ENCODE measurements at regions not wholly inside any gene's neighbourhood (a gene's known extent, or its start where the extent isn't known, plus 50 kb on each side); places are given as distances from the start of the nearest gene placed in this dataset.

DNA sequence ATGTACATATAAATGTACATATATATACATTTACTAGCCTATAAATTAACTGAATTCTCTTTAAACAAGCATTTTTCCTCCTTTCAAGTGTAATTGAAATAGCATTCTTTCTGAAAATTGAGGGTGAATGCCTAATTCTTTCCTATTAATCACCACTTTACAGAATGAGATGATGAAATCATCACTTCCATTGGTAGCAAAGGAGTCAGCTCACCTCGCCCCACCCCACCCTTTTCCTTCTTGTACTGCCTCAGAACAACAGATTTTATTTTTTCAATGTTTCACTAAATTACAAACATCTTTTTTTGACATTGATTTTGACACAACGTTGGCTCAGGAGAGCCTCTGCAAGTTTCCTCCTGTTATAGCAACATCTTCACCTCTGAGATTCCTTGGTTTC, 181.9 kb upstream of the CDH7 start:
- DNase-seq (ENCODE audit: low spot score): no peak
- no peak for ATAC-seq
- intact Hi-C loops (cut with DNase I): no loop called here

DNA sequence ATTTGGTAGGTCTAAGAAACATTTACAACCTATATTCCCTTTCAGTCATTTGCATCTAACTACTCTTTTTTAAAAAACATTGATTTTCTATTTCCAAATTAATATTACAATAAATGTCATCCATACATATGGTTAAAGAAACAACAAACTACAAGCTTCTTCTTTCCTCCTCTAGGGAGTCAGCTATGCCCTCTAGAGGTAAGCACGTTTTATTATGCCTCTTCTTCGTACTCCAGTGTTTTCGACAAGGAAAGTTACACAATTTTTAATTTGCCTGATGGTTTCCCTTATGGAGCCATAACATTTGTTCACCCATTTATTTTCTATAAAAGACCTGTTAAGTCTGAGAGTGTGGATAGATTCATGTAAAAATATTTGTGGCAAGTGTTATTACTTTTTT, 183.4 kb upstream of the CDH7 start:
- DNase-seq (ENCODE audit: low spot score) (no peak), ATAC-seq (no peak)
- intact Hi-C loops (cut with DNase I): no loop called here

DNA sequence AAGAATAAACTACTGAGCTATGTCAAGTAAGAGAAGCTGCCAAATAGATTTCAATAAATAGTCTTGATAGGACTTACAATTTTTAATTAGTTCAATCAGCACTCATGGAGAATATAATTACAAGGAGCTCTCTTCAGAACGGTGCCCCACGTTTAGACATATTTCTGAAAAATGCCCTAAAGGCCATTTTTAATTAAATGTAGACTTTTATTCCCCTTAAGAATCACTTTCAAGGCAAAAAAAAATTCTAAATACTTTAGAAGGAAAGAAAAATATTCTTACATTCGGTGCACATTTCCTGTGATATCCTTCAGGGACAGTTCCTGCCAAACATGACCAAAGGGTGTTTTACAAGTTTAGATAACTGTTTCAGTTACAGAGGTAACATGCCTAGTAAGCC, 202.5 kb upstream of the CDH7 start:
- intact Hi-C loops (cut with DNase I): no loop called here
- no peak for ATAC-seq

DNA sequence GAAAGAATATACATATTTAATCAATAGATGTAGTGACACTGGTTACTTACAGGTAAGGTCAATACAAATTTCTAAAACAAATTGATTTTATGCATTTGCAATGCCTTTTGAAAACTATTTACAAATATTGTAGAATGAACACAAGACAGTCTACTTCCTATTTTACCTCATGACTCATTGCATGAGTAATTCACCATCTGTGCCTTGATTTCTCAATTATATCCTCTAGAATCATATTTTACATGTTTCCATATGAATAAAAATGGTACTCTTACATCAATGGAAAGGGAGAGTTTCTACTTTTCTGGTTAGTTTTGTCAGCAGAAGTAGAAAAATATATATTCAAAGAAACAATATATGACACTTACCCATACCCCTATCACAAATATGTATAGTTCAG, 203.8 kb upstream of the CDH7 start:
- ATAC-seq: no peak
- DNase-seq (ENCODE audit: low spot score): no peak
- intact Hi-C loops (cut with DNase I): no loop called here

More for the DNA sequence above, 202.5 kb upstream of the CDH7 start:
- DNase-seq (ENCODE audit: low spot score): no peak

DNA sequence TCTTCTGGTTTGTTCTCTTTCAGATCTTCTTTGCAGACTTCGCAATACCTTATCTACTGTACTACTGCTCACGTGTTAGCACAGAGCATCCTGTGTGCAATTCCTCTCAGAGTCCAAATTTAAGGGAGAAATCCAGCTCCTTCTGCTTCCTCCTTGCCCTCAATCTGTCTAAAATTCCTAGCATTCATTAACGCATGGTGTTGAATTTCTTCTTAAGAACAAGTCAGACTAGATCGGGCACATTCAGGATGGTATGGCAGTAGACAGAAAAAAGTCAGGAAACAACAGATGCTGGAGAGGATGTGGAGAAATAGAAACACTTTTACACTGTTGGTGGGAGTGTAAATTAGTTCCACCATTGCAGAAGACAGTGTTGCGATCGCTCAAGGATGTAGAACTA, 206.1 kb upstream of the CDH7 start:
- DNase-seq (ENCODE audit: low spot score): no peak
- intact Hi-C loops (cut with DNase I): no loop called here
- ATAC-seq: no peak

DNA sequence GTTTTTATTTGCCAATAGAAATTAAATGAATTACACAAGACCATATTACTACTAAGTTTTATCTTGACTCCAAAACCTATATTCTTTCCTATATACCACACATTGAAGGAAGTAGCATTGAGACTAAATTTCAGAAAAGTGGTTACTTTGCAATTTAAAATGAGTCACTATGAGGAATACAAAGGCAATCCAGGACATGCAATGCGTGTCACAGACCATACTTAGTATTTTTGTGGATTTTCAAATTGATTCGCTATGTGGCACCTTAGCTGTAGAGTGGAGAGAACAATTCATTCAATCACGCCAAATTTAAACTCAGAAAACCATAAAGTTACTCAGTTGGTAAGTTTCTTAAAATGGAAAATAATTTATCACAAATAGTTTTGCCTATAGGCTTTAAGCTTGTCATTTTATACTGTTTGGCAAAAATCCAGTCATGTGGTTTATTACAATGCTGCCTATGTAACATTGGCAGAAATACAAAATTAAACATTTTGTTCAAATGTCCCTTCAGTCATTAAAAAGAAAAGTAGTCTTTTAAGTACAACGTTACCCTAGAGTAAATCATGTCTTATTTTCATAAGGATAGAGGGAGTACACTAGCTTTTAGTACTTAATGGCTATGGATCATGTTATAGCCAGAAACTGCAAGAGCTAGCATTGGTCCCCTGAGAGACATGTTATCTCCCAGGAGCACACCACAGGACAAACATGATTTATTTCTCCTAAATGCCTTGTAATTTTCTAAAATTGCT, 222.8 kb upstream of the CDH7 start:
- ATAC-seq: no peak
- intact Hi-C loops (cut with DNase I): no loop called here
- no peak for DNase-seq (ENCODE audit: low spot score)

DNA sequence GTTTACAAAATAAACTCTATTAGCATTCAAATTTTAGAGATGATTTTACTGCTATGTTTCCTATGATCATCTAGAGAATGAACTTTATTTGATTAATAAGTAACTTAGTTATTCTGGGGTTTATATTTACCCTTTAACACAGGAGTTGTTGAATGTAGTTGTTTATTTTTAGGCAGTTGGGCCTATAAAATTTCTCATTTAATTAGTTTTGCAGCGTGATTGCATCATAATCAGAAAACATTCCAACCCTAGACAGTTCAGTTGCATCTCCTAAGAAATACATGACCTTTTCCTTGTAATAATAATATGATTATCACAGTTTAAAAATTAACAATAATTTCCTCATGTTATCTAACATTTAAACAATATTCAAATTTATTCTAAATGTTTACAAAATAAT, 224.7 kb upstream of the CDH7 start:
- intact Hi-C loops (cut with DNase I): no loop called here
- ATAC-seq: no peak
- DNase-seq (ENCODE audit: low spot score): no peak

DNA sequence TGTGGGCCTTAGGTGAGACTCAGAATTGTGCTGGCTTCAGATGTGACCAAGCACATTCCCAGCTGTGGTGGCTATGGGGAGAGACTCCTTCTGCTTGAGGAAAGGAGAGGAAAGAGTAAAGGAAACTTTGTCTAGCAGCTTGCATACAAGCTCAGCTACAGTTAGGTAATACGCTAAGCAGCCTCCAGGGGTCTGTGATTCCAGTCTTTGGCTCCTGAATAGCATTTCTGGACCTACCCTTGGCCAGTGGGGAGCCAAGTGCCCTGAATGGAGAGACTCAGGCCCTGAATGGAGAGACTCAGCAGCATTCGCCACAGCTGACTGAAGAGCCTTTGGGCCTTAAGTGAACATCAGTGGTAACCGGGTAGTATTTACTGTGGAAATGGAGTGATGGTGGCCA, 227.4 kb upstream of the CDH7 start:
- DNase-seq (ENCODE audit: low spot score): no peak
- no peak for ATAC-seq
- intact Hi-C loops (cut with DNase I): no loop called here

DNA sequence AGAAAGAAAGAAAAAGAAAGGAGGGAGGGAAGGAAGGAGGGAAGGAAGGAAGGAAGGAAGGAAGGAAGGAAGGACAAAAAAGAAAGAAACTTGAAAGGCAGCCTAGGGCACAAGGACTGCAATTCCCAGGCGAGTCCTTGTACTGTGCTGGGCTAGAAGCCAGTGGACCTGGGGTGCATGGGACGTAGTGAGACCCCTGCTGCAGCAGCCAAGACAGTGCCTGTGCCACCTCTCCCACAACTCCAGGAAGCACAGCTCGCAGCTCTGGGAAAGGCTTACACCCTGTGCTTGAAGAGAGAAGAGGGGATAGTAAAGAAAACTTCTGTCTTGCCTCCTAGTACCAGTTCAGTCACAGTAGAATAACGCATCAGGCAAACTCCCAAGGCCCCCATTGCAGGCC, 227.9 kb upstream of the CDH7 start:
- ATAC-seq (no peak), DNase-seq (ENCODE audit: low spot score) (no peak)
- intact Hi-C loops (cut with DNase I): no loop called here

DNA sequence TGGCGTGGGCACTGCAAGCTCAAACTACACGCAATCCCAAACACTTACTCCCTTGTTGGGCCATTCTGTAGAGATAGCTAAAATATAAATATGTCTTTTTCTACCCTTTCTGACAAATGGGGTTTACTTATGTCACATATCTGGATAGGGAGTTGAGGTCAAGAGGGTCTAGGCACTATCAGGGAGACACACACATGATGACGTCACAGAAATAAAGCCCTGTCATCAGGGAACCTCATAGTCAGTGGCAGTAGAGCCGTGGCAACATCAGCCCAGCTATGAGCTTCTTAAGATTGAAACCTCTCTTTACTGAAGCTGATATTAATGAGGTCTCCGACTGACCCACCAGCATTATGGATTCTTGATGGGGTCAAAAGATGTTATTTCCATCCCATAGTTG, 234.6 kb upstream of the CDH7 start:
- DNase-seq (ENCODE audit: low spot score) (no peak), ATAC-seq (no peak)
- intact Hi-C loops (cut with DNase I): no loop called here

DNA sequence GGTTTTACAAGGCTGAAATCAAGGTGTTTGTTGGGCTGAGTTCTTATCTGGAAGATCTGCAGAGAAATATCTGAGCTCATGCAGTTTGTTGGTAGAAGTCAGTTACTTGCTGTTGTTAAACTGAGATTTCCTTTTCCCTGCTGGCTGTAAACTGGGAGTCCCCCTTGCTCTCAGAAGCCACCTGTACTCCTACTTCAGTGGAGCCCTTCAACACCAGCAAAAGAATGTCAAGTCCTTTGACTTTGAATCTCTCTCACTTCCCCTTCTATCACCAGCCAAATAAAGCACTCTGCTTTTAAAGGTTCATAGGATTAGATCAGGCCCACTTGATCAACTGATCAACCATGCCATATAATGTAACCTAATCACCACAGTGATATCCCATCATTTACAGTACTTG, 252.2 kb upstream of the CDH7 start:
- ATAC-seq (no peak), DNase-seq (ENCODE audit: low spot score) (no peak)

DNA sequence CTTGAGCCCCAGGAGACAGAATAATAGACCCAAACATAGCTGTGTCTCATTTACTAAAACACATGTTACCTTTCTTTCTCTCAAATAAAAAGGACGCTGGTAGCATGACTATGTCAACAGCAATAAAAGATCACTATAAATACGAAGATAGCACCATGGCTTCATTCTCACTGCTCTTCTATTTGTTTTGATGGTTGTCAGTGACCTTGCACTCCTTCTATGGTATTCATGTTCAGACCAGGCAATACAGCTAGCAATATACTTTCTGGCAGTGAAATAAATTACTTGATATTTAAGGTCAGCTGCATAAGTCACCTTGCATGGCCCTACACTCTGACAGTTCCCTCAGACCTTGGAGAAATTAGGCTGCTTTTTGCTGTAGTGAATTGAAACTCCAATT, 263.2 kb upstream of the CDH7 start:
- DNase-seq (ENCODE audit: low spot score) (no peak), ATAC-seq (no peak)
- intact Hi-C loops (cut with DNase I): no loop called here

More for the DNA sequence above, 252.2 kb upstream of the CDH7 start:
- intact Hi-C loops (cut with DNase I): no loop called here

DNA sequence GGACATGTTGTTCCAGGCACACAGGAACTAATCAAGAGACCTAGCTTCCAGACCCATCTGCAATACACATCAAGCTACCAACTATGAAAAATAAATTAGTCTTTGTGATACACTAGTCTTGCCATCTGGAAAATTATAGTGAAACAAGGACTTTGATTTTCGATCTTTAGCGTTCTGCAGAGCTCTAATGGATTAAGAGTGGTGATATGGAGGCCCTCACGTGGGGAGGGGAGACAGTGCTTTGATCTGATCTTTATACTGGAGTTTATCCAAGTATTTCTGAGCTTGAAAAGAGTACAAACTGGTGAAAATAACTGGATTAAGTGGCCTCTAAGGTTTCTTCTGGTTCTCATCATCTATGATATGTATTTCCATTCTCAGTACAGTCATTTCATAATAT, 273.4 kb upstream of the CDH7 start:
- intact Hi-C loops (cut with DNase I): no loop called here
- ATAC-seq (no peak), DNase-seq (ENCODE audit: low spot score) (no peak)

DNA sequence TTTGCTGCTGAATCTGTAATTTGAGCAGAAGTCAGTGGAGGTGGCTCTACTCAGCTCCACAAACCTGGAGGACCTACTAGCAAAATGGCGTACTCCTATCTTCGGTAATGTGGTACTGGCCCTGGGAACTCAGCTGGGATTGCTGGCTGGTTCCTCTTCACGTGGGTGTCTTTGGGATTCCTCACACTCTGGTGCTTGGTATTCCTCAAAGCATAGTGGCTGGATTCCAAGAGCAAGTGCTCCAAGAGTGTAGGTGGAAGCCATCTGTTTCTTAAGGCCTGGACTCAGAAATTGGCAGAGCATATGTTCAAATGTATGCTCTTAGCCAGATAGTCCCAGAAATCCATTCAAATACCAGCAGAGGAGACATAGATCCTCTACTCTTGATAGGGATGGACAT, 281.9 kb upstream of the CDH7 start:
- DNase-seq (ENCODE audit: low spot score) (no peak), ATAC-seq (no peak)
- intact Hi-C loops (cut with DNase I): no loop called here

DNA sequence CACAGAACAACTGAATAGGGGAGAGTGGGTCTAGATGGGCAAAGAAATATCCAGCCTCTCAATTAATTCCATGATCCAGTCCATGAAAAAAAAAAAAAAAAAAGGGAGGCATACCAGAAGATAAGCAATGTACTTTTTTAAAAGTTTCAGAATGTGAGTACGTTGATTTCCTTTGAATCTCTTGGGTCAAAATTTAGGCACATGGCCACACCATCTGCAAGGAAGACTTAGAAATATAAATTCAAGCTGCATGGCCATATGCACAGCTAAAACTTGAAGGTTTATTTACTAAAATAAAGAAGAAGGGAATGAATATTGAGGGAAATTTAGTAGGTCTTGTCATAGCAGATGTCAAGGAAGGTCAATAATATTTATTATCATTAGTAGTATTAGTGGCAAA, 286.5 kb upstream of the CDH7 start:
- ATAC-seq: no peak
- intact Hi-C loops (cut with DNase I): no loop called here
- DNase-seq (ENCODE audit: low spot score): no peak

DNA sequence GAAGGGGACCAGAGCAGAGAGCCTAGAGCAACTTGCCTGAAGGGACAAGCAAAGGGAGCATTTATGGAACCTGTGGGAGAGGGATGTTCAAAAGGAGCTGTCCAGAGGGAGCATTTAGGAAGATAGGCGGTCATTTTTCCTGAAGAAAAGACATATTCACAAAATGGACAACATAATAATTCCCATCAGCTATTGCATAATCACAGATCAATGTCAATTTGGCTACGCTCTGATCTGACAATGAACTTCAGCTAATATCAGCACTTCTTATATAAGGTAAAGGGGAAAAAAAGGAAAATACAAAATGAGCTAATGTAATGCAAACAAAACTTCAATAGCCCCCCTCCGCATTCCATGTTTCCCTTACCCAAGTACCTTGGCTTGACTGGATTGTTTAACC, 291.1 kb upstream of the CDH7 start:
- ATAC-seq (no peak), DNase-seq (ENCODE audit: low spot score) (no peak)
- intact Hi-C loops (cut with DNase I): no loop called here

DNA sequence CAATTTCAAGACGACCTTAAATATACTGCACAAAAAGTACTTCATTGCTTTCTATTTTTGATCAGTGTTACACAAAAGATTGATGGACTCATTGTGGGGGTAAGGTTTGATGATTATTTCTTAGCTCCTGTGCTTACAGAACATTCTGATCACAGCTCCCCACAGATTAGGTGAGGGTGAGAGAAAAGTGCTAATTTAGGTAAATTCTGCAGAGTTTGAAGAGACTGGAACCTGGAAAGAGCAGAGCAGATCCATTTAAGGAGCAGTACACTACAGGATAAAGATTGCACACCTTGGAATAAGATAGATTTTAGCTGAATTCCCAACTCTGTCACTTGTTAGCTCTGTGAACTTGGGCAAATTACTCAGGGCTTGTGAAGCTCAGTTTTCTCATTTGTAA, 291.9 kb upstream of the CDH7 start:
- DNase-seq (ENCODE audit: low spot score) (no peak), ATAC-seq (no peak)
- intact Hi-C loops (cut with DNase I): no loop called here

DNA sequence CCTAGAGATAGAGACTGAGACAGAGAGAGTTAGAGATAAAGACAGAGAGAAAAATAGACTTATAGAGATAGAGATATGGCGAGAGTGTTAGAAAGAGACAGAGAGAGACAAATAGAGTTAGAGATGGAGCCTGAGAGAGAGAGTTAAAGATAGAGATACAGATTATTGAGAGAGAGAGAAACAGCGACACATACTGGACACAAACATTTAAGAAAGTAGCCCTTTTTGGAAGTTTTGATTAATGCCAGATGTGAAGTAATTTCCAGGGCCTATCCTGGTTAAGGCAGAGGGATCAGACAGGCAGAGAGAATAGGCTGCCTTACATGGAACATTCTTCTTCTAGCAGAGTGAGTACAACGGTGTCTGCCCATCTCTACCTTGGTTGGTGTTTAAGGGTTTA, 311.6 kb upstream of the CDH7 start:
- intact Hi-C loops (cut with DNase I): no loop called here
- ATAC-seq (no peak), DNase-seq (ENCODE audit: low spot score) (no peak)

DNA sequence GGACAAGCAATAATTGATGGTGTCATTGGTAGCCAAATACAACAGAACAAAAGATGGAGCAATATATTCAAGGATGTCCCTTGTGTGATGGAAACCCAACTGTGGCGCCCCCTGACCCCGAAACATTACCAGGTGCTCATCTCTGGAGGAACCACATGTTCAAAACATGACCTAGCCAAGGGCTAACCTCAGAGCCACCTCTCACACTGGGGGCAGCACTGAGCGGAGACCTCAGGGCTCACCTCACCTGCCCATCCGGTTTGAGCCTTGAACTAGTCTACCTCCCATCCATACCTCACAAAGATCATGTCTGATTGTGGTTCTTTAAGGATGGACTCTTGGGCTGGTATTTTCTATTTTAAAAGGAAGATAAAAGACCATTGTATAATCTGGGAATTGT, 314.4 kb upstream of the CDH7 start:
- no peak for DNase-seq (ENCODE audit: low spot score)
- intact Hi-C loops (cut with DNase I): no loop called here
- ATAC-seq: no peak

DNA sequence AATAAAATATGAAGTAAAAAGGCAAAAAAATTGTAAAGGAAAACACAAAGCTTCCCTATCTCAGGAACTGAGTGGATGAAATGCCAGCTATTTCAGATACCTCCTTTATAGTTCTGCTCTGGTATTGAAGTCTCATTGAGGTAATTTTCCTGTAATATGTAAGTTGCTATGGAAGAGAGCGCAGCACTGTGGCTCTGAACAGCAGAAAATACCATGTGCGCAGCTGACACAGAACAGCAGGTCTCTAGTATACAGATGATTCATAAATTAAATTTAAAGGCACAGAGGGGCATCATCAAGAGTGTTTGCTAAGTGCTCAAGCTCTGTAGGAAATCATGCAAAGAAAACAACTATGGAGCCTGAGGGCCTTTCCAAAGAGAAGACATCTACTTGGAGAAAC, 315.3 kb upstream of the CDH7 start:
- DNase-seq (ENCODE audit: low spot score): no peak
- intact Hi-C loops (cut with DNase I): no loop called here
- no peak for ATAC-seq

DNA sequence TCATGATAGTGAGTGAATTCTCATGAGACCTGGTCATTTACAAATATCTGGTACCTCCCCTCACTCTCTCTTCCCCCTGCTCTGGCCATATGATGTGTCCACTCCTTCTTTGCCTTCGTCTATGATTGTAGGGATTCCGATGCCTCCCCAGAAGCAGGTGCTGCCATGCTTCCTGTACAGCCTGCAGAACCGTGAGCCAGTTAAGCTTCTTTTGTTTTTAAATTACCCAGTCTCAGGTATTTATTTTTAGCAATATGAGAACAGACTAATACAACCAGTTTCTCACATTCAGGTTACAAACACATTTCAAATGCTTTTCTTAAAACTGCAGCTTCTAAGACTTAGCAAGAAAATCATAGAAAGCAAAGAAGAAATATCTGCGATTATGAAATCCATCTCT, 321.2 kb upstream of the CDH7 start:
- DNase-seq (ENCODE audit: low spot score) (no peak), ATAC-seq (no peak)
- intact Hi-C loops (cut with DNase I): no loop called here

DNA sequence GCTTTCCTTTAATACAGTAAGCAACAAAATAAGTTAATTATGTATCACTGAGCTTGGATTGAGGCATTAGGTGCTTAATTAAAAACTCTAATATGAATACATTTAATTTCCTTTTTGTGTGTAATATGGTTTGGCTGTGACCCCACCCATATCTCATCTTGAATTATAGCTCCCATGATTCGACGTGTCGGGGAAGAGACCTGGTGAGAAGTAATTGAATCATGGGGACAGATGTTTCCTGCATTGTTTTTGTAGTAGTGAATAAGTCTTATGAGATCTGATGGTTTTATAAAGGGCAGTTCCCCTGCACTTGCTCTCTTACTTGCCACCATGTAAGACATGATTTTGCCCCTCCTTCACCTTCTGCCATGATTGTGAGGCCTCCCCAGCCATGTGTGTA, 325.4 kb upstream of the CDH7 start:
- DNase-seq (ENCODE audit: low spot score): no peak
- no peak for ATAC-seq
- intact Hi-C loops (cut with DNase I): no loop called here
